Peyer's patch (tissue), 4 donors: ENCODE measurements at regions not wholly inside any gene's neighbourhood (a gene's known extent, or its start where the extent isn't known, plus 50 kb on each side); places are given as distances from the start of the nearest gene placed in this dataset.

Experiments
- CTCF ChIP-seq, 6 experiments: fragments of 450-650 bp in 4 of 6; fragments of 200-600 bp in 2 of 6; sonication (generic) in 1 of 6; IDR thresholded peaks; one replicate each; pipeline ENCODE4 v1.5.1; 2017 to 2019; ENCODE audit warnings: antibody characterized with exemption in 6 of 6, mild to moderate bottlenecking in 3 of 6, moderate library complexity in 1 of 6
- POLR2A ChIP-seq, 2 donors: fragments of 450-650 bp; IDR thresholded peaks; one replicate each; pipeline ENCODE4 v1.5.1; 2017; ENCODE audit warnings: antibody characterized with exemption in 2 of 2, mild to moderate bottlenecking in 2 of 2, moderate library complexity in 2 of 2

GRCh38 chr2:16241166-16242160 lies 301.1 kb downstream of the MYCN start:
- TF ChIP-seq POLR2A (IDR thresholded peaks at IDR 0.05) (no peak), CTCF (IDR thresholded peaks at IDR 0.05) (no peak)
